ENCODE measurements at regions not wholly inside any gene's neighbourhood (a gene's known extent, or its start where the extent isn't known, plus 50 kb on each side); places are given as distances from the start of the nearest gene placed in this dataset.

GRCh38 chr14:98144964-98145363, 1127.0 kb downstream of the BCL11B start:
- TF ChIP-seq POLR2AphosphoS5 (IDR thresholded peaks at IDR 0.05) (no peak), CTCF (IDR thresholded peaks at IDR 0.05) (no peak)
